ENCODE measurements at regions not wholly inside any gene's neighbourhood (a gene's known extent, or its start where the extent isn't known, plus 50 kb on each side); places are given as distances from the start of the nearest gene placed in this dataset.
"Not testable (repeated sequence)": the region's sequence is repeated elsewhere in the genome, so short reads cannot be mapped to it uniquely, and the experiment has no call there.

- not testable (repeated sequence) for TF ChIP-seq CTCF (IDR thresholded peaks at IDR 0.05); POLR2A (IDR thresholded peaks at IDR 0.05); POLR2AphosphoS5 (IDR thresholded peaks at IDR 0.05; ENCODE audit: insufficient read depth in 1 of 2, low read depth in 1 of 2)
These were observed 53.2 kb upstream of the LANCL2 start for GRCh38 chr7:55311892-55312291.

Data from vagina (tissue), 2 donors.